Mesenchymal stem cell (in vitro differentiated cells and primary cell): ENCODE measurements at regions not wholly inside any gene's neighbourhood (a gene's known extent, or its start where the extent isn't known, plus 50 kb on each side); places are given as distances from the start of the nearest gene placed in this dataset.

ENCODE experiments used
- DNase-seq: peaks from one replicate; pipeline ENCODE4 v3.0.0-alpha.2; 2013
- H2AFZ ChIP-seq: one replicate; pipeline ENCODE4 v1.6.1; 2013; ENCODE audit warnings: low read depth, mild to moderate bottlenecking, control low read depth, inconsistent platforms, low read length, moderate library complexity
- H2AK5ac ChIP-seq: 2 replicates; pipeline ENCODE4 v1.6.1; 2013; ENCODE audit warnings: low read length, moderate library complexity, mild to moderate bottlenecking, inconsistent platforms; ENCODE audit not compliant: severe bottlenecking
- H2BK120ac ChIP-seq: one replicate; pipeline ENCODE4 v1.6.1; 2013; ENCODE audit warnings: low read depth, mild to moderate bottlenecking, inconsistent platforms, low read length, moderate library complexity
- H2BK12ac ChIP-seq, 2 experiments: one replicate each; pipeline ENCODE4 v1.6.1; 2013; ENCODE audit warnings: inconsistent platforms in 2 of 2, low read length in 2 of 2, mild to moderate bottlenecking in 2 of 2, moderate library complexity in 2 of 2, control low read depth in 1 of 2
- H2BK15ac ChIP-seq: one replicate; pipeline ENCODE4 v1.6.1; 2013; ENCODE audit warnings: mild to moderate bottlenecking, low read depth, inconsistent platforms; ENCODE audit not compliant: poor library complexity, severe bottlenecking
- H2BK5ac ChIP-seq: 2 replicates; pipeline ENCODE4 v1.6.1; 2013; ENCODE audit warnings: low read depth, mild to moderate bottlenecking, low read length, control low read depth, inconsistent platforms; ENCODE audit not compliant: poor library complexity, severe bottlenecking
- H3K14ac ChIP-seq, 2 experiments: one replicate each; pipeline ENCODE4 v1.6.1; 2013; ENCODE audit warnings: inconsistent platforms in 2 of 2, low read length in 2 of 2, control low read depth in 1 of 2, mild to moderate bottlenecking in 1 of 2, moderate library complexity in 1 of 2
- H3K18ac ChIP-seq, 2 experiments: one replicate each; pipeline ENCODE4 v1.6.1; 2013; ENCODE audit warnings: inconsistent platforms in 2 of 2, low read length in 2 of 2, control low read depth in 1 of 2, low read depth in 1 of 2, mild to moderate bottlenecking in 1 of 2
- H3K23ac ChIP-seq, 2 experiments: one replicate each; pipeline ENCODE4 v1.6.1; 2013; ENCODE audit warnings: inconsistent platforms in 2 of 2, low read length in 2 of 2, mild to moderate bottlenecking in 2 of 2, moderate library complexity in 2 of 2, control low read depth in 1 of 2
- H3K27ac ChIP-seq: 2 replicates; pipeline ENCODE4 v1.5.1; 2013; ENCODE audit warnings: mild to moderate bottlenecking, moderate library complexity, low read length, control low read depth, inconsistent platforms; ENCODE audit not compliant: poor library complexity, severe bottlenecking
- H3K27me3 ChIP-seq, 2 experiments: 2 replicates each; pipeline versions ENCODE4 v1.6.1 to v1.7.0; 2013; ENCODE audit warnings: low read length in 2 of 2, mild to moderate bottlenecking in 2 of 2, moderate library complexity in 2 of 2, control low read depth in 1 of 2, inconsistent platforms in 1 of 2; ENCODE audit not compliant: control insufficient read depth in 1 of 2, insufficient read depth in 1 of 2
- H3K36me3 ChIP-seq, 2 experiments: 2 replicates each; pipeline versions ENCODE4 v1.6.1 to v1.7.0; 2013; ENCODE audit warnings: low read length in 2 of 2, control low read depth in 1 of 2, inconsistent platforms in 1 of 2, low read depth in 1 of 2, mild to moderate bottlenecking in 1 of 2; ENCODE audit not compliant: insufficient read depth in 2 of 2, control insufficient read depth in 1 of 2
- H3K4ac ChIP-seq, 2 experiments: one replicate each; pipeline ENCODE4 v1.6.1; 2013; ENCODE audit warnings: inconsistent platforms in 2 of 2, low read length in 2 of 2, mild to moderate bottlenecking in 2 of 2, moderate library complexity in 2 of 2, control low read depth in 1 of 2, low read depth in 1 of 2
- H3K4me1 ChIP-seq: 2 replicates; pipeline ENCODE4 v1.6.1; 2013; ENCODE audit warnings: low read depth, low read length, control low read depth; ENCODE audit not compliant: control insufficient read depth, insufficient read depth
- H3K4me2 ChIP-seq: 2 replicates; pipeline ENCODE4 v1.6.1; 2013; ENCODE audit warnings: low read length, mild to moderate bottlenecking, inconsistent platforms; ENCODE audit not compliant: poor library complexity, severe bottlenecking
- H3K4me3 ChIP-seq, 2 experiments: 2 replicates each; pipeline versions ENCODE4 v1.5.1 to v1.7.0; 2013; ENCODE audit warnings: low read length in 2 of 2, mild to moderate bottlenecking in 2 of 2, control low read depth in 1 of 2, low read depth in 1 of 2; ENCODE audit not compliant: insufficient read depth in 1 of 2
- H3K79me1 ChIP-seq: replicated peaks from 2 replicates; pipeline ENCODE4 v1.6.1; 2013; ENCODE audit warnings: mild to moderate bottlenecking, control low read depth, low read length, inconsistent platforms; ENCODE audit not compliant: poor library complexity, severe bottlenecking
- H3K9ac ChIP-seq: 2 replicates; pipeline ENCODE4 v1.7.0; 2013; ENCODE audit warnings: mild to moderate bottlenecking, low read length, moderate library complexity
- H3K9me3 ChIP-seq: 2 replicates; pipeline ENCODE4 v1.7.0; 2013; ENCODE audit warnings: mild to moderate bottlenecking, low read length; ENCODE audit not compliant: control insufficient read depth
- H4K8ac ChIP-seq: one replicate; pipeline ENCODE4 v1.6.1; 2013; ENCODE audit warnings: inconsistent platforms, mild to moderate bottlenecking, low read length, moderate library complexity
- H4K91ac ChIP-seq: one replicate; pipeline ENCODE4 v1.6.1; 2013; ENCODE audit warnings: mild to moderate bottlenecking, low read length, inconsistent platforms
- WGBS: methylation state at CpG from one replicate; pipeline ENCODE4 v1.1.7; 2013; ENCODE audit warnings: mixed read lengths; 5-methylcytosine and 5-hydroxymethylcytosine counted together

DNA sequence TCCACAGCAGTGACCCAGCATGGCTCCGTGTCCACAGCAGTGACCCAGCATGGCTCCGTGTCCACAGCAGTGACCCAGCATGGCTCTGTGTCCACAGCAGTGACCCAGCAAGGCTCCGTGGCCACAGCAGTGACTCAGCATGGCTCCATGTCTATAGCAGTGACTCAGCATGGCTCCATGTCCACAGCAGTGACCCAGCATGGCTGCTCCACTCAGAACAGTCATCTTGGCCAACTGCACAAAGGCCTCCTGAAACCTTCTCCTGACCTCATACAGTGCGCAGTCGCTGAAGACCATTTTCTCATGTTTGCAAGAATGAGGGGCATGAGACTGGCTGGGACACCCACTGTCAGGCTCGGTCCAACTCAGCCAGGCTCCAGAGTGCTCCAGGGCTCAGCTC, 333.4 kb upstream of the RAB6C start:
- Histone ChIP-seq H3K4me2 (no peak overlapping the region), H3K9me3 (peaks cover 3% of the 10 kb centered on the region), H3K4ac (no peak overlapping the region), H2BK12ac (no peak overlapping the region), H2AFZ (no peak overlapping the region), H4K91ac (no peak overlapping the region), H4K8ac (no peak overlapping the region), H2BK15ac (no peak overlapping the region), H3K4me3 (peak overlapping the region in 1 of 2 experiments; percentile 42), H2AK5ac (no peak overlapping the region), H3K23ac (no peak overlapping the region), H3K36me3 (no peaks in the 10 kb centered on the region), H3K79me1 (no peaks in the 10 kb centered on the region), H3K27ac (no peak overlapping the region), H3K4me1 (no peaks in the 10 kb centered on the region), H3K27me3 (no peaks in the 10 kb centered on the region), H2BK5ac (no peak overlapping the region), H3K14ac (no peak overlapping the region), H2BK120ac (no peak overlapping the region), H3K18ac (no peak overlapping the region), H3K9ac (no peak overlapping the region)
- 77% methylated on average over 5 of the region's 6 CpGs for WGBS
- DNase-seq: no peak

DNA sequence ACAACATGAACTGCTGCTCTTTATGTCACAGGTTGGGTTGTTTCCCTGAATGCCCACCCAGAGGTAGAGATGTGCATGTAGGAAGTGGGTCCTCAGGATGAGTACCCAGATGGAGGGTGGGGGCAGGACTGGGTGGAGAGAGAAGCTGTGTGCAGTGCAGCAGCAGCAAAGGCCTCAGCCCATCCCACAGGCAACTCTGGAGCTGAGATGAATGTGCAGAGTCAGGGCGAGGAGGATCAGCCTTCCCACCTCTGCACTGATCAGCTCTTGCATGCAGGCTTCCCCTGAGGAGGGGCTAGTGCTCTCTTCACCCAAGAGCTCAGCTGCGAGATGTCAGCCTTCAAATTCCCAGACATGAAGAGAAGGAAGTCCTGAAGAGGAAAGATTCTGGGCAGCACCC, 326.2 kb upstream of the RAB6C start:
- Histone ChIP-seq H2BK5ac (no peak overlapping the region), H3K14ac (no peak overlapping the region), H3K18ac (no peak overlapping the region), H3K4me1 (no peaks in the 10 kb centered on the region), H2BK15ac (no peak overlapping the region), H3K23ac (no peak overlapping the region), H3K9me3 (no peaks in the 10 kb centered on the region), H3K9ac (no peak overlapping the region), H3K4ac (no peak overlapping the region), H3K27me3 (peaks cover 0 to 4% of the 10 kb centered on the region in 2 experiments), H2AFZ (no peak overlapping the region), H4K8ac (no peak overlapping the region), H3K79me1 (no peaks in the 10 kb centered on the region), H2BK120ac (no peak overlapping the region), H3K36me3 (no peaks in the 10 kb centered on the region), H2AK5ac (no peak overlapping the region), H3K4me2 (no peak overlapping the region), H2BK12ac (no peak overlapping the region), H3K4me3 (no peak overlapping the region), H4K91ac (no peak overlapping the region), H3K27ac (no peak overlapping the region)
- 72% methylated on average over 2 of the region's 2 CpGs for whole genome bisulfite sequencing
- no peak for DNase-seq

DNA sequence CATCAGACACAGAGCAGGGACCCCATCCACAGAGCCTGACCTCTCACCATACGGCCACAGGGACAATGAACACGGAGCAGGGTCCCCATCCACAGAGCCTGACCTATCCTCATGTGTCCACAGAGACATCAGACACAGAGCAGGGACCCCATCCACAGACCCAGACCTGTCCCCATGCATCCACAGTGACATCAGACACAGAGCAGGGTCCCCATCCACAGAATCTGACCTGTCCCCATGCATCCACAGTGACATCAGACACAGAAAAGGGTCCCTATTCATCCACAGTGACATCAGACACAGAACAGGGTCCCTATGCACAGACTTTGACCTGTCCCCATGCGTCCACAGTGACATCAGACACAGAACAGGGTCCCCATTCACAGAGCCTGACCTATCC, 325.1 kb upstream of the RAB6C start:
- H3K4me1 ChIP-seq: no peaks in the 10 kb centered on the region
- H2BK5ac ChIP-seq: no peak overlapping the region
- no peak overlapping the region for H2BK15ac ChIP-seq
- H3K27ac ChIP-seq: no peak overlapping the region
- H2AFZ ChIP-seq: no peak overlapping the region
- no peak overlapping the region for H4K8ac ChIP-seq
- no peak overlapping the region for H2AK5ac ChIP-seq
- H3K4ac ChIP-seq: no peak overlapping the region
- H3K4me3 ChIP-seq: no peak overlapping the region
- no peak overlapping the region for H2BK120ac ChIP-seq
- H3K18ac ChIP-seq: no peak overlapping the region
- no peak overlapping the region for H2BK12ac ChIP-seq
- no peak overlapping the region for H3K4me2 ChIP-seq
- peaks cover 0 to 4% of the 10 kb centered on the region in 2 experiments for H3K27me3 ChIP-seq
- WGBS: 54% methylated on average over 3 of the region's 3 CpGs
- no peak overlapping the region for H4K91ac ChIP-seq
- no peak overlapping the region for H3K9ac ChIP-seq
- no peaks in the 10 kb centered on the region for H3K79me1 ChIP-seq
- no peak for DNase-seq
- no peak overlapping the region for H3K14ac ChIP-seq
- no peak overlapping the region for H3K23ac ChIP-seq
- H3K9me3 ChIP-seq: no peaks in the 10 kb centered on the region
- no peaks in the 10 kb centered on the region for H3K36me3 ChIP-seq

DNA sequence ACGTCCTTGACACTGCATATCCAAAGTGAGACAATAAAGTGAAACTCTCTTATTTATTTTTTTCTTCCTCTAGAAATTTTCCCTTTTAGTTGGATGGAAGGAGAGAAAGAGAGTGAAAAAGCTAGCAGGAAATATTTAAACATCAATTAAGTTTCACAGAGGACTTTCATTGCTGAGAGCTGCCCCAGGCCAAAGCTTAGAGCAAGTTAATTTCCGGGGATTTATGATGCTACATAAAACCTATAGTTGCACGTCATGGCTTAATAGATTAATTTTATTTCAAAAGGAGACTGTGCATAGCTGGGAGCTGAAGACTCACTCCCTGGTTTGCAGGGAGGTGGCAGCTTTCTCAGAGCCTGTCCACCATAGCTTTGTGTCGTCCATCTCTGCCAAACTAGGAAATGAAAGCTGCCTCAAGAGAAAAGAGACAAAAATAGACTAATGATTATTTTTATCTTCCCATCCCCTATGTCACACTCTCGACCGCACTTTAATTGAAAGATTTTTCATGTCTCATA, 323.3 kb upstream of the RAB6C start:
- Histone ChIP-seq H2BK15ac (no peak overlapping the region), H3K9me3 (no peaks in the 10 kb centered on the region), H2AK5ac (no peak overlapping the region), H3K27ac (no peak overlapping the region), H3K79me1 (no peaks in the 10 kb centered on the region), H2BK12ac (no peak overlapping the region), H3K4me1 (no peaks in the 10 kb centered on the region), H3K4ac (no peak overlapping the region), H3K27me3 (peaks cover 0 to 4% of the 10 kb centered on the region in 2 experiments), H4K8ac (no peak overlapping the region), H3K4me2 (no peak overlapping the region), H3K36me3 (no peaks in the 10 kb centered on the region), H3K9ac (no peak overlapping the region), H4K91ac (no peak overlapping the region), H3K23ac (no peak overlapping the region), H2BK5ac (no peak overlapping the region), H3K14ac (no peak overlapping the region), H3K18ac (no peak overlapping the region), H3K4me3 (no peak overlapping the region), H2BK120ac (no peak overlapping the region), H2AFZ (no peak overlapping the region)
- no peak for DNase-seq
- 92% methylated on average over 4 of the region's 6 CpGs for WGBS
